ENCODE measurements at regions not wholly inside any gene's neighbourhood (a gene's known extent, or its start where the extent isn't known, plus 50 kb on each side); places are given as distances from the start of the nearest gene placed in this dataset.
"Not testable (repeated sequence)": the region's sequence is repeated elsewhere in the genome, so short reads cannot be mapped to it uniquely, and the experiment has no call there.

DNA sequence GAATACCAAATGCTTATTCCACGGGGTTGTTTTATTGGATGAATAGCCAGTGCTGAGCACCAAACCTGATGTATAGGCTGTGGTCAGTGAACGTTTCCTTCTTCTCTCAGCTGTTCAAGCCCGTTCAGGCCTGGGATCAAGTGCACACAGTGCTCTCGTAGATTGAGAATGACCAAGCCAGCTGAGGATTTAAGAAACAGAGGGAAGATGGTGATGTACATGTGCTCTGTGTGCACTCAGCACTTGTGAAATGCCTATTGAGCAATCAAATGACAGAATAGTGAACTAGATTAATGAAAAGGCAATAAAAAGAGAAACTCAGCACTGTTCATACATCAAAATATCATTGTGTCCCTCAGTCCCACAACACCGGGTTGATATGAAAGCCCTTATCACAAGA is 302.5 kb downstream of the BMPER start:
- H3K4me1 Mint-ChIP-seq (ENCODE audit: low read depth): no peaks in the 10 kb centered on the region
- no peak overlapping the region for H3K27ac Mint-ChIP-seq
- ATAC-seq (no peak), DNase-seq (no peak)
- no peaks in the 10 kb centered on the region for H3K36me3 Mint-ChIP-seq (ENCODE audit: low read depth)
- ChIA-PET POLR2A (no interaction called here), CTCF (no interaction called here)
- no peaks in the 10 kb centered on the region for H3K9me3 Mint-ChIP-seq (ENCODE audit: insufficient read depth)
- no peak overlapping the region for H3K4me3 Mint-ChIP-seq
- no peaks in the 10 kb centered on the region for H3K27me3 Mint-ChIP-seq (ENCODE audit: low read depth)

DNA sequence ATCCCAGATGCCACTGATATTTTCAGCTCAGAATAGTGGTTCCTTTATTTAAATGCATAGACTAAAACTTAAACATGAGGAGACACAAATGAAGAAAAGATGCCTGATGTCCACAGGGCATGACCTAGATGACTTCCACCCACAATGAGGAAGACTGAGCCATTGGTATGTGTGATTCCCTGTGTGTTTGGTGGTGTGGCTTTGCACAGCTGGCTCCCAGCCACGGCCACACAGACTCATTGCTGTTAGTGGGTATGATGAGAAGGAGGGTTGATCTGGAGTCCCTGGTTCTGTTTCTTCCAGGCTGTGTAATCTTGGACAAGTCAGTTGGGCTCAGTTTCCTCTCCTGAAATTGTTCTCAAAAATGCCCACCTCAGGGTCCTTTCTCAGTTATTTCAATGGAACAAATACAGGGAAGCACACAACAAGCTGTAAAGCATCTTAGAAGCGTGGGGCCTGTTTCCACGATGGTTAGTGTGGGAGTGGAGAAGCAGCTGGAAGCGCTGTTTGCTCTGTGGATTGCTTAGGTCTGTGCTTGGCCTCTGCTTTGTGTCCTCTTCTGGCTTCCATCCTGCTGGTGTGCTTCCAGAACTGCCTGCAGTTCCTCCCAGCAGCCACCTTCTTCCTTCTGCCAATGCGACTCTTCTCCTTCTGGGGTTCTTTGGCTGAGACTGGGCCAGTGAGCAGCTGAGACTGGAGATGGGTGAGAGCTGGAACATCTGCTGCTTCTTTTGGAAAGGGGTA is 303.7 kb downstream of the BMPER start:
- H3K27me3 Mint-ChIP-seq (ENCODE audit: low read depth): no peaks in the 10 kb centered on the region
- ChIA-PET CTCF (no interaction called here), POLR2A (no interaction called here)
- H3K4me1 Mint-ChIP-seq (ENCODE audit: low read depth): no peaks in the 10 kb centered on the region
- DNase-seq (no peak), ATAC-seq (no peak)
- H3K36me3 Mint-ChIP-seq (ENCODE audit: low read depth): no peaks in the 10 kb centered on the region
- H3K9me3 Mint-ChIP-seq (ENCODE audit: insufficient read depth): no peaks in the 10 kb centered on the region
- H3K27ac Mint-ChIP-seq: no peak overlapping the region
- H3K4me3 Mint-ChIP-seq: no peak overlapping the region

- H3K27me3 Mint-ChIP-seq (ENCODE audit: low read depth): no peaks in the 10 kb centered on the region
- no peak overlapping the region for H3K27ac Mint-ChIP-seq
- H3K4me1 Mint-ChIP-seq (ENCODE audit: low read depth): no peaks in the 10 kb centered on the region
- no peak for ATAC-seq
- H3K4me3 Mint-ChIP-seq: no peak overlapping the region
- no peaks in the 10 kb centered on the region for H3K9me3 Mint-ChIP-seq (ENCODE audit: insufficient read depth)
- ChIA-PET POLR2A (interaction anchor here (0.6 kb wide), 1 partner anchor 445 kb away, joined by 3 read pairs; no protein-coding TSS in a partner anchor), CTCF (no interaction called here)
- DNase-seq: no peak
- H3K36me3 Mint-ChIP-seq (ENCODE audit: low read depth): no peaks in the 10 kb centered on the region
Observed at GRCh38 chr7:34211018-34211417, 305.7 kb downstream of the BMPER start.

GRCh38 chr7:34217972-34218371 is 312.6 kb downstream of the BMPER start:
- Mint-ChIP-seq H3K4me1 (ENCODE audit: low read depth) (no peaks in the 10 kb centered on the region), H3K36me3 (ENCODE audit: low read depth) (no peaks in the 10 kb centered on the region), H3K9me3 (ENCODE audit: insufficient read depth) (no peaks in the 10 kb centered on the region), H3K27me3 (ENCODE audit: low read depth) (no peaks in the 10 kb centered on the region), H3K4me3 (no peak overlapping the region), H3K27ac (no peak overlapping the region)
- DNase-seq: no peak
- POLR2A ChIA-PET: no interaction called here
- CTCF ChIA-PET: no interaction called here
- ATAC-seq: no peak

- H3K27ac Mint-ChIP-seq: no peak overlapping the region
- no peaks in the 10 kb centered on the region for H3K36me3 Mint-ChIP-seq (ENCODE audit: low read depth)
- ChIA-PET POLR2A (no interaction called here), CTCF (no interaction called here)
- ATAC-seq: no peak
- H3K27me3 Mint-ChIP-seq (ENCODE audit: low read depth): no peaks in the 10 kb centered on the region
- H3K4me1 Mint-ChIP-seq (ENCODE audit: low read depth): no peaks in the 10 kb centered on the region
- no peak overlapping the region for H3K4me3 Mint-ChIP-seq
- no peak for DNase-seq
- no peaks in the 10 kb centered on the region for H3K9me3 Mint-ChIP-seq (ENCODE audit: insufficient read depth)
Observed at GRCh38 chr7:34219153-34219718, 313.9 kb downstream of the BMPER start.

- no peaks in the 10 kb centered on the region for H3K9me3 Mint-ChIP-seq (ENCODE audit: insufficient read depth)
- H3K36me3 Mint-ChIP-seq (ENCODE audit: low read depth): no peaks in the 10 kb centered on the region
- POLR2A ChIA-PET: no interaction called here
- CTCF ChIA-PET: no interaction called here
- H3K27me3 Mint-ChIP-seq (ENCODE audit: low read depth): no peaks in the 10 kb centered on the region
- DNase-seq: no peak
- no peak overlapping the region for H3K27ac Mint-ChIP-seq
- no peak overlapping the region for H3K4me3 Mint-ChIP-seq
- H3K4me1 Mint-ChIP-seq (ENCODE audit: low read depth): no peaks in the 10 kb centered on the region
- no peak for ATAC-seq
Observed at GRCh38 chr7:34220506-34221185, 315.3 kb downstream of the BMPER start.

GRCh38 chr7:34222316-34222715 is 317.0 kb downstream of the BMPER start:
- ATAC-seq: no peak
- DNase-seq: no peak
- no peaks in the 10 kb centered on the region for H3K4me1 Mint-ChIP-seq (ENCODE audit: low read depth)
- no peaks in the 10 kb centered on the region for H3K27me3 Mint-ChIP-seq (ENCODE audit: low read depth)
- no peak overlapping the region for H3K4me3 Mint-ChIP-seq
- no peak overlapping the region for H3K27ac Mint-ChIP-seq
- ChIA-PET POLR2A (no interaction called here), CTCF (no interaction called here)
- H3K36me3 Mint-ChIP-seq (ENCODE audit: low read depth): no peaks in the 10 kb centered on the region
- no peaks in the 10 kb centered on the region for H3K9me3 Mint-ChIP-seq (ENCODE audit: insufficient read depth)

GRCh38 chr7:34222722-34223121 is 317.4 kb downstream of the BMPER start:
- Mint-ChIP-seq H3K36me3 (ENCODE audit: low read depth) (no peaks in the 10 kb centered on the region), H3K27me3 (ENCODE audit: low read depth) (no peaks in the 10 kb centered on the region), H3K4me1 (ENCODE audit: low read depth) (no peaks in the 10 kb centered on the region), H3K4me3 (no peak overlapping the region), H3K27ac (no peak overlapping the region), H3K9me3 (ENCODE audit: insufficient read depth) (no peaks in the 10 kb centered on the region)
- CTCF ChIA-PET: no interaction called here
- ATAC-seq (no peak), DNase-seq (no peak)
- POLR2A ChIA-PET: no interaction called here

DNA sequence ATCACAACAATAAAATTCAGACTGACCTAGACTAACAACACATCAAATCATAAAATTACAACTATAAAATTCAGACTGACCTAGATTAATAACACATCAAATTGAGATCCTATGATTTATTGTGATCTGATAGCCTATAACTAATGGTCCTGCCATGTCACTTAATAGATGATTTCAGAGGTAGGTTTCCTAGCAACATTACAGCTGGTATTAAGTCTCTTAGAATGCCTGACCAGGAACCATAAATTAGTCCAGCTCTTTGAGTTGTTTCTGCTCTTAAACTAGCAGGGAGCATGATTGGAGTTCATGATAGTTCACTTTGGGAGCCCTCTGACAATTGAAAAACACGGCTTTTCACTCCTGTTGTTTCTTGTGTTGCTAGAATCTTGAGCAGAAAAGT is 318.9 kb downstream of the BMPER start:
- Mint-ChIP-seq H3K4me1 (ENCODE audit: low read depth) (no peaks in the 10 kb centered on the region), H3K9me3 (ENCODE audit: insufficient read depth) (no peaks in the 10 kb centered on the region), H3K27me3 (ENCODE audit: low read depth) (no peaks in the 10 kb centered on the region), H3K27ac (no peak overlapping the region), H3K4me3 (no peak overlapping the region), H3K36me3 (ENCODE audit: low read depth) (no peaks in the 10 kb centered on the region)
- ATAC-seq (no peak), DNase-seq (no peak)
- ChIA-PET CTCF (no interaction called here), POLR2A (no interaction called here)

DNA sequence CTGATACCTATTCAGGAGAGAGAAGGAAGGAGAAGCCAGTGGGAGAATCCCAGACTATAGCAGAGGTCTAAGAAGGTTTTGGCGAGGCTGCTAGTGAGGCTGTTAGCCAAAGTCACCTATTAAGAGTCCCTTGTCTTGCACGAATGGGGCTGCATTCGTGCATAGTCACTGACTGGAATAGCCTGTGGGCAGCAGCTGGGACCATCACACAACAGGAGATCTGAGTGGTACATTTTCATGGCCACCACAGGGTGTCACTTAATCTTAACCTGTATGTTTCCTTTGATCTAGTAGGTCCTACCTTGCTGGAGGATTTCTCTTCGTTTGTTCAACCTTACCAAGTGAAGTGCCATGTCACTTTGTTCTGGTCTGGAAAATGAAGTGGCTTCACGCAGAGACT is 319.9 kb downstream of the BMPER start:
- Mint-ChIP-seq H3K4me1 (ENCODE audit: low read depth) (no peaks in the 10 kb centered on the region), H3K9me3 (ENCODE audit: insufficient read depth) (no peaks in the 10 kb centered on the region), H3K4me3 (no peak overlapping the region), H3K27ac (no peak overlapping the region), H3K27me3 (ENCODE audit: low read depth) (no peaks in the 10 kb centered on the region), H3K36me3 (ENCODE audit: low read depth) (no peaks in the 10 kb centered on the region)
- DNase-seq: no peak
- ChIA-PET POLR2A (no interaction called here), CTCF (no interaction called here)
- no peak for ATAC-seq

DNA sequence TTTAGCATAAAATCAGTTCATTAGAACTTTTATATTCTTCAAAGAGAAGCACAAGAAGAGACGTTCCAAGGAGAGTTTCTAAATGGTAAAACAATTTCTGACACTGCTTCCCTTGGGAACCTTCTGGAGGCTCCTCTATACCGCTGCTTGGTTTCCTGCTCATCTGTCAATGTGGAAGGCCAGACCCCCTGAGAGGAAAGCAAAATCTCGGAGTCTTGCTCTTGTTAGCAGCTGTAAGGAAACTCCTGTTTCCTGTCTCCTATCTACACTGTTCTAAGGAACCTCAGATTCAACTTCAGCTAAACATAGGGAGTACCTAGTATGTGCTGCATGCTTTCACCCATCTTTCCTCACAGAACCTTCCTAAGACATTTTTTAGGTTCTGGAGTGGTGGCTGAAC is 322.2 kb downstream of the BMPER start:
- Mint-ChIP-seq H3K36me3 (ENCODE audit: low read depth) (no peaks in the 10 kb centered on the region), H3K9me3 (ENCODE audit: insufficient read depth) (no peaks in the 10 kb centered on the region), H3K4me1 (ENCODE audit: low read depth) (no peaks in the 10 kb centered on the region), H3K4me3 (no peak overlapping the region), H3K27me3 (ENCODE audit: low read depth) (no peaks in the 10 kb centered on the region), H3K27ac (no peak overlapping the region)
- ChIA-PET CTCF (no interaction called here), POLR2A (no interaction called here)
- DNase-seq: no peak
- ATAC-seq: no peak

GRCh38 chr7:34235101-34235500 is 329.8 kb downstream of the BMPER start:
- POLR2A ChIA-PET; DNase-seq; H3K4me1 Mint-ChIP-seq (ENCODE audit: low read depth); H3K36me3 Mint-ChIP-seq (ENCODE audit: low read depth); H3K27me3 Mint-ChIP-seq (ENCODE audit: low read depth); CTCF ChIA-PET; ATAC-seq; H3K9me3 Mint-ChIP-seq (ENCODE audit: insufficient read depth); H3K4me3 Mint-ChIP-seq; H3K27ac Mint-ChIP-seq: not testable (repeated sequence)

DNA sequence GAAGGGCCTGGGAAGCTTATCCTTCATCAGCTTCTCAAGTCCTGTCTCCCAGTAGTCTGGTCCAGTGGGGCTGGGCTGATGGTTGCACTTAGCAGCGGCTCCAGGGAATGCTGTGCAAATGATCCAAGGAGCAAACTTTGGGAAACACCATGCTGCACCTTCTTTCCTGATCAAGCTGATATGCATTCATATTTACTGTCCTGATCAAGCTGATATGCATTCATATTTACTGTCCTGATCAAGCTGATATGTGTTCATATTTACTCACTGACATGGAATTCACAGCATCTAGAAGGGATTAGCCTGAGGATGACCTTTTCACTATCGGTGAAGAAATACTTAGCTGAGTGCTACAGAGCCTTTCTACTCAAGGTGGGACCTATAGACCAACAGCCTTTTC is 330.7 kb downstream of the BMPER start:
- Mint-ChIP-seq H3K36me3 (ENCODE audit: low read depth) (no peaks in the 10 kb centered on the region), H3K9me3 (ENCODE audit: insufficient read depth) (no peaks in the 10 kb centered on the region), H3K27ac (no peak overlapping the region), H3K4me1 (ENCODE audit: low read depth) (no peaks in the 10 kb centered on the region), H3K4me3 (no peak overlapping the region), H3K27me3 (ENCODE audit: low read depth) (no peaks in the 10 kb centered on the region)
- ChIA-PET POLR2A (no interaction called here), CTCF (no interaction called here)
- ATAC-seq: no peak
- DNase-seq: no peak
